AG04449 (cell line): ENCODE measurements at regions not wholly inside any gene's neighbourhood (a gene's known extent, or its start where the extent isn't known, plus 50 kb on each side); places are given as distances from the start of the nearest gene placed in this dataset.

ENCODE experiments used
- CTCF ChIA-PET: fragments of 350-600 bp; formaldehyde crosslinking; extraction: SDS; loops from one replicate; lab custom pipeline; 2021; ENCODE audit warnings: antibody characterized with exemption; lab: Yijun Ruan, JAX
- POLR2A ChIA-PET: fragments of 400-600, 350-600 bp; formaldehyde crosslinking; extraction: SDS; loops from one replicate; lab custom pipeline; 2020; ENCODE audit warnings: antibody characterized with exemption, inconsistent platforms; lab: Yijun Ruan, JAX
- DNase-seq: peaks from one replicate; pipeline ENCODE4 v3.0.0-alpha.2; 2010; ENCODE audit warnings: low read depth, low spot score
- H3K4me3 ChIP-seq: 2 replicates; pipeline ENCODE4 v1.5.1; 2011; ENCODE audit warnings: low read depth, mild to moderate bottlenecking, control low read depth, low read length
- CTCF ChIP-seq: IDR thresholded peaks from one replicate; pipeline ENCODE4 v1.5.1; 2011; ENCODE audit warnings: mild to moderate bottlenecking, moderate library complexity, low read length, control low read depth, inconsistent platforms; ENCODE audit not compliant: insufficient read depth; ENCODE audit errors: missing control alignments

- POLR2A ChIA-PET: no interaction called here
Observed at GRCh38 chr13:88314496-88314895, 643.3 kb downstream of the SLITRK5 start.

DNA sequence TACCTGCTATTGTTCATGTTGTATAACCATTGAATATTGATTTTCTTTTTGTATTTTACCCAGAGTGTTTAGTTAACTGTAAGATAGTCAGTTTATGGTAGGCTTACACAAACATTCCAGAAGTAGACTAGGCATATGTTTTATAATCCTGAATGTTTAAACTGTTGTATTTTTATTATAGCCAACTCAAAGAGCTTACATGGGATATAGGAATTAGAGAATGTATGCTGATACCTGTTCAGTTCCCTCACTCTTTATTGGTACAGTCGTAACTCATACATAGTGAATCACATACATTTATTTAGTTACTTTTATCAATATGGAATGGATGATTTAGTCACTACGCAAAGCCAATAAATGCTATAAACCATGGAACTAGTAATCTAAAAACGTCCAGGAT is 657.9 kb downstream of the SLITRK5 start:
- ChIA-PET POLR2A (no interaction called here), CTCF (no interaction called here)
- DNase-seq: no peak
- no peak for TF ChIP-seq CTCF
- no peak overlapping the region for H3K4me3 ChIP-seq

More at GRCh38 chr13:88314496-88314895, 643.3 kb downstream of the SLITRK5 start:
- no peak overlapping the region for H3K4me3 ChIP-seq
- CTCF ChIA-PET: no interaction called here
- no peak for DNase-seq
- no peak for TF ChIP-seq CTCF

- no peak for TF ChIP-seq CTCF
- ChIA-PET POLR2A (no interaction called here), CTCF (no interaction called here)
- DNase-seq: no peak
- no peak overlapping the region for H3K4me3 ChIP-seq
Observed at GRCh38 chr13:88339271-88339741, 668.1 kb downstream of the SLITRK5 start.

GRCh38 chr13:88345171-88345847 is 674.1 kb downstream of the SLITRK5 start:
- DNase-seq: no peak
- no peak for TF ChIP-seq CTCF
- H3K4me3 ChIP-seq: no peak overlapping the region
- POLR2A ChIA-PET: no interaction called here
- CTCF ChIA-PET: no interaction called here

- no peak for DNase-seq
- POLR2A ChIA-PET: no interaction called here
- no peak overlapping the region for H3K4me3 ChIP-seq
- TF ChIP-seq CTCF: no peak
- CTCF ChIA-PET: no interaction called here
Observed at GRCh38 chr13:88360761-88361160, 689.6 kb downstream of the SLITRK5 start.

GRCh38 chr13:88369866-88370265 is 698.7 kb downstream of the SLITRK5 start:
- TF ChIP-seq CTCF: no peak
- ChIA-PET CTCF (no interaction called here), POLR2A (no interaction called here)
- no peak overlapping the region for H3K4me3 ChIP-seq
- DNase-seq: no peak
